ENCODE measurements at regions not wholly inside any gene's neighbourhood (a gene's known extent, or its start where the extent isn't known, plus 50 kb on each side); places are given as distances from the start of the nearest gene placed in this dataset.

GRCh38 chr2:17043173-17043572 lies 377.5 kb upstream of the CYRIA start:
- CTCF ChIA-PET = no interaction called here
- TF ChIP-seq CTCF (conservative IDR thresholded peaks at IDR 0.05; ENCODE audit: low read depth) = no peak
- no peak for DNase-seq (ENCODE audit: low spot score)
- H3K27ac ChIP-seq = no peak overlapping the region
- POLR2A ChIA-PET (ENCODE audit: low non-redundant PET) = no interaction called here

GRCh38 chr2:17036361-17036760 lies 370.7 kb upstream of the CYRIA start:
- ChIA-PET CTCF (no interaction called here), POLR2A (ENCODE audit: low non-redundant PET) (no interaction called here)
- H3K27ac ChIP-seq = no peak overlapping the region
- DNase-seq (ENCODE audit: low spot score) = no peak
- no peak for TF ChIP-seq CTCF (conservative IDR thresholded peaks at IDR 0.05; ENCODE audit: low read depth)

GRCh38 chr2:17035010-17035409 lies 369.4 kb upstream of the CYRIA start:
- DNase-seq (ENCODE audit: low spot score) = no peak
- ChIA-PET CTCF (interaction anchor here (1.1 kb wide), 1 partner anchor 10 kb away, joined by 4 read pairs; no protein-coding TSS in a partner anchor), POLR2A (ENCODE audit: low non-redundant PET) (no interaction called here)
- TF ChIP-seq CTCF (conservative IDR thresholded peaks at IDR 0.05; ENCODE audit: low read depth) = no peak
- no peak overlapping the region for H3K27ac ChIP-seq

GRCh38 chr2:17030047-17030446 lies 364.4 kb upstream of the CYRIA start:
- POLR2A ChIA-PET (ENCODE audit: low non-redundant PET) = no interaction called here
- TF ChIP-seq CTCF (conservative IDR thresholded peaks at IDR 0.05; ENCODE audit: low read depth) = no peak
- CTCF ChIA-PET = no interaction called here
- no peak for DNase-seq (ENCODE audit: low spot score)
- no peak overlapping the region for H3K27ac ChIP-seq

- ChIA-PET POLR2A (ENCODE audit: low non-redundant PET) (no interaction called here), CTCF (no interaction called here)
- no peak for TF ChIP-seq CTCF (conservative IDR thresholded peaks at IDR 0.05; ENCODE audit: low read depth)
- no peak overlapping the region for H3K27ac ChIP-seq
- no peak for DNase-seq (ENCODE audit: low spot score)
These were observed 346.7 kb upstream of the CYRIA start for GRCh38 chr2:17012297-17012696.

GRCh38 chr2:17010104-17010503 lies 344.5 kb upstream of the CYRIA start:
- no peak overlapping the region for H3K27ac ChIP-seq
- POLR2A ChIA-PET (ENCODE audit: low non-redundant PET) = no interaction called here
- no peak for DNase-seq (ENCODE audit: low spot score)
- TF ChIP-seq CTCF (conservative IDR thresholded peaks at IDR 0.05; ENCODE audit: low read depth) = no peak
- CTCF ChIA-PET = interaction anchor here (0.6 kb wide), 1 partner anchor 93 kb away, joined by 3 read pairs; no protein-coding TSS in a partner anchor

- no peak overlapping the region for H3K27ac ChIP-seq
These were observed 334.5 kb upstream of the CYRIA start for GRCh38 chr2:17000184-17000482.

More at GRCh38 chr2:17000184-17000482, 334.5 kb upstream of the CYRIA start:
- no peak for DNase-seq (ENCODE audit: low spot score)
- ChIA-PET CTCF (no interaction called here), POLR2A (ENCODE audit: low non-redundant PET) (no interaction called here)
- TF ChIP-seq CTCF (conservative IDR thresholded peaks at IDR 0.05; ENCODE audit: low read depth) = no peak
